Stimulated activated CD8-positive, alpha-beta memory T cell treated with anti-CD3 and anti-CD28 coated beads, Interleukin-7, amount 100 ng/mL, for 1 hour (primary cell): ENCODE measurements at regions not wholly inside any gene's neighbourhood (a gene's known extent, or its start where the extent isn't known, plus 50 kb on each side); places are given as distances from the start of the nearest gene placed in this dataset.

Experiments
- DNase-seq, 2 donors: peaks; one replicate each; pipeline ENCODE4 v3.0.0-alpha.2; 2020; ENCODE audit warnings: low read depth in 2 of 2

DNA sequence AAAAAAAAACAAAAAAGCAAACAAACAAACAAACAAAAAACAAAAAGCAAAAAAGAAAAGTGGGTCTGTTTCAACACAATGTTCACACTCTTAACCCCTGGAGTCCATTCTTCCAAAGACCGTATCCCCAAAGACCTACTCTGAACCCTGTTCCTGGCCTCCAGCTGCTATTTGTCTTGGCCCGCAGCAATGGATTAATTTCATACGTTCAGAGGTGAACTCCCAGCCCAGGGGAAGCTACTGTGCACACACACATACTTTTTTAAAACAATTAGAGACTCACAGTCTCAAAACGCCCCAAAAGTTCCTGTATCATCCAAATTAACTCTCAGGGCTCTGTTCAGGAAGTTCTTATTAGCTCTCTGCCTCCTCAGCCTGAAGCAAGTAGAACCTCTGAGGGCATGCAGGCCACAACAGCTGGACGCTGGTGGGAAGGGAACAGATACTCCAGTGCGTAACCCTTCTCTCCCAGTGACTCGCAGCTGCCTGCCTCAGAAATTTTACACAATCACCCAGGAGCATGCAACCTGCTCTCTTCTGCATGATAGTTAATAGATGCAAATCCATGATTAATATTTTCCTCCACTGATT is 395.4 kb downstream of the RRAGC start:
- DNase-seq = no peak

- no peak for DNase-seq
Measured at GRCh38 chr1:38463074-38463473, 396.5 kb downstream of the RRAGC start.

DNA sequence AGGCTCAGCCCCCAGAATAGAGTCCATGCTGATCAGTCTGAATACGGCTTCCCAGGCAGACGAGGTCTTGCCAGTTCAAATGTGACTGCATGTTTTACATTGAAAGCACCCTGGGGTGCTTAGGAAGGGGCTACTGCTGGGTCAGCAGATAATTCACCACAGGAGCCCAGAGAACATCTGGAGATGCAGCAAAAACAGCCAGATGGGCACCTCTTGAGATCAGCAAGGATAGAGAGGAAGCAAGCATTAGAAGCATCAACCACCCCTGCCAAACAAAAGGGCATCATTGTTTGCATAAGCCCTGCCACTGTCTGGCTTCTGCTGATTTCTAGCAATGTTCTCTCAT is 403.1 kb downstream of the RRAGC start:
- no peak for DNase-seq

DNA sequence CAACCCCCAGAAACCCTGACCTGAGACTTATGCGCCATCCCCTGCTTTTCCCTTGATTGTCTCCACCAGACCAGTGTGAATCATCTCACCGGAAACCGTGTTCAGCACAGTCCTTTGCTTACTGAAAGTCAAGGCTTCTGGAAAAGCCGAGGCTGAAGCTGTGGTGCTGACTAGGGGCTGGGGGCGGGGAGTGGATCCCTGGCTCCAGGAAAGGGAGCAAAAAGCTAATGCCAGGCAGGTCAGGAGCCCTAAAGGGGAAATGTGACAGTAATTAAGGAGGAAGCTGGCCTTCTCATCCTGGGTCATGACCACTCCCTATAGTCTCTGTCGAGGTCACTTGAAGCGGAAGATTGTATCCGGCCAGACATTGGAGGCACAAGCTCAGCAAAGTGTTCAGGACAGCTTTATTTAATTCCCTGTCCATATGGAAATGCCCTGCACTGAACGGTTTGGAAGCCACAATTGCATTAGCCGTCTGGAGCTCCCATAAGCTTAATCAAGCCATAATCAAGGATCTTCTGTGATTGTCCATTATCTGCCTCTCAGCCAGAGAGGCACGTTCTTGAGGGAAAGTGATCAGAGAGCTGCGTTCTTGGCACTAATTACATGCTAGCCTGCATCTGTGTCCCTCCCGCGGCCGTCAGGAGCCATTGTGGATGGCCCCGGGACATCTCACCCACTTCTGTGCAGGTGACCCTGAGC is 403.6 kb downstream of the RRAGC start:
- DNase-seq = no peak

GRCh38 chr1:38454749-38455441 is 404.7 kb downstream of the RRAGC start:
- no peak for DNase-seq

DNA sequence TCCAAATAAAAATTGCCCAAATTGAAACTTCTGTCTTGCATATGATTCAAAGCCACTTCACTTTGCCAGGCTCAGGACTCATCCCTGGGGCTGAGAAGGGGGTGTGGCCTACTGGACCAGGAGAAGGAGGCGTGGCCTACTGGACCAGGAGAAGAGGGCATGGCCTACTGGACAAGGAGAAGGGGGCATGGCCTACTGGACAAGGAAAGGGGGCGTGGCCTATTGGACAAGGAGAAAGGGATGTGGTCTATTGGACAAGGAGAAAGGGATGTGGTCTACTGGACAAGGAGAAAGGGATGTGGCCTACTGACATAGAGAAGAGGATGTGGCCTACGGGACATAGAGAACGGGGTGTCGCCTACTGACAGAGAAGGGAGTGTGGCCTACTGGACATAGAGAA is 405.3 kb downstream of the RRAGC start:
- DNase-seq = no peak

GRCh38 chr1:38452246-38452645 is 405.7 kb upstream of the POU3F1 start:
- DNase-seq = no peak

DNA sequence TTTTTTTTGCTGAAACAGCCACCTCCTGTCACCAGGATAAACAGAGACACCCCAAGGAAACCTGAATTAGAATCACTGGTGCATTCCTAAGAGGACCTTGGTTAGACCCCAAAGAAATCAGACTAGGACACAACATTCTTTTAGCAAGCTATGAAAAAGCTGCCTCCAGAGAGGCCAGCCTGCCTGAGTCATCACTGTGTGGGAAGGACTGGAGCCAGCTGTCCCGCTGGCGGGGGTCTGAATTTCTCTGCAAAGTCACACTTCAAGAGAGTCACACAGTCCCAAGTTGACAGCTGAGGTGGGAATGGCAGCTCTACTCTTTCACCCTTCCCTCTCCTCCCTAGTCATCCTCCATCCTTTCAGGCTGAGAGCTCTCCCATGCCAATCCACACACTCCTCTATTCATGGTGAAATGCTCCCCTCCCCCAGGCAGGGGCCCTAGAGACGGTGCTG is 405.0 kb upstream of the POU3F1 start:
- DNase-seq = no peak

DNA sequence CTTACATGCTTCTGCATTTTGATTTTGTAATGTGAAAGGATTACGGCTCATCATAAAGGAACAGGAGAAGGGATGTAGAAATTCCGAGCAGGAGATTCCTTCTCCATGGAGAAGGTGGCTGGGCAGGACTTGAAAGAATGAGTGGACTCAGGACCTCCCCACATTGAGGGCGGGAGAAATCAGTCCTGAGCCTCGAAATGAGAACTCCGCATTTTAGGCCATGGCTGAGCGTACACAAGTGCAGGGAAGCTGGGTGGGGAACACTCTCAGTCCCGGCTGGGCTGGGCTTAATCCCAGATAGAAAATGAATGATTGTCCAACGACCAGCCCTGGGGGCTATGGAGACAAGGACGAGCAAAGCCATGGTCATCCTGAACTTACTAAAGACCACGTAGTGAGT is 402.3 kb upstream of the POU3F1 start:
- no peak for DNase-seq

GRCh38 chr1:38446936-38447335 is 400.3 kb upstream of the POU3F1 start:
- no peak for DNase-seq

DNA sequence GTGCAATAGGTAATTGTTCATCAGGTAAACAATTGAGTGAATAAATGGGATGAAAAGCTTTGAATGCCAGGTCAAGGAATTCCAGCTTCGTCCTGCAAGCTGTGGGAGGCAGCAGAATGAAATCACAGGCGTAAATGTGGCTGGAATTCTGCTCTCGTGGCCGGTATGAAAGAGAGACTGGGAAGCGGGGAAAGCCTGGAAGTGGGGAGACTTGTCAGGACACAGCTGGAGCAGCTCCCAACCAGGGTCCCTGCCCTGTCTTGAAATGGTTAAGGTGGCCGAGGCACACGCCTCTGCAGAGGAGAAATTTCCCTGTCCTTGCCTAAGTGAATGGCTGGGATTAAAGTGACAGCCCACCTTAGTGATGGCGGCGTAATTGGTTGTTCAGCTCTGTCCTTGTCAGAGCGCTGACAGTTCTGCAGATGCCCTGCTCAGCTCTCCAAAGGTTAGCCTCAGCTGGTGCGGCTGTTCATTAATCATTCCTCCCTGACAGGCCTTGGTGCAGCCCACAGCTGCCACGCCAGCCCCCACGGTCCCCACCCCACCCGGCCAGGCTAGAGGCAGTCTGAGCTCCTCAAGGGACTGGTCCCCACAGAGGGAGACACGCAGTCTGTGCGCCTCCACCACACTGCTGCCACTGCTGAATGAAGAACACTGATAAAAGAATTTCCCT is 398.3 kb upstream of the POU3F1 start:
- DNase-seq = no peak

- DNase-seq = no peak
Measured at GRCh38 chr1:38444311-38444710, 397.7 kb upstream of the POU3F1 start.

DNA sequence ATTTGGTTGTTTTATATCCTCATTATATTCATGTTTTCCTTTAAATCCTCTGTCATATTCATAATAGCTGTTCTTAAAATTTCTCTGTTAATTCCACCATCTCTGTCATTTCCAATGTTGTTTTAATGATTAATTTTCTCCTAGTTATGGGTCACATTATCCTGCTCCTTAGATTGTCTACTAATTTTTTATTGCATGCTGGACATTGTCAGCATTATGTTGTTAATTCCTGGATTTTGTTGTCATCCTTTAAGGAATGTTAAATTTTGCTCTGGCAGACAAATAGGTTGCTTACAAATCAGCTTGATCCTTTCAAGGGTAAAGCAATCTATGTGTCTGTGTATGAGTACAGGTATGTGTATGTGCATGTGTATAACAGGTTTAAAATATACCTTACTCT is 393.8 kb upstream of the POU3F1 start:
- DNase-seq = no peak

- DNase-seq = no peak
Measured at GRCh38 chr1:38436749-38437148, 390.2 kb upstream of the POU3F1 start.

GRCh38 chr1:38436006-38436405 is 389.4 kb upstream of the POU3F1 start:
- DNase-seq = no peak

GRCh38 chr1:38433084-38433722 is 386.6 kb upstream of the POU3F1 start:
- DNase-seq = no peak

- no peak for DNase-seq
Measured at GRCh38 chr1:38431535-38432376, 385.2 kb upstream of the POU3F1 start.

DNA sequence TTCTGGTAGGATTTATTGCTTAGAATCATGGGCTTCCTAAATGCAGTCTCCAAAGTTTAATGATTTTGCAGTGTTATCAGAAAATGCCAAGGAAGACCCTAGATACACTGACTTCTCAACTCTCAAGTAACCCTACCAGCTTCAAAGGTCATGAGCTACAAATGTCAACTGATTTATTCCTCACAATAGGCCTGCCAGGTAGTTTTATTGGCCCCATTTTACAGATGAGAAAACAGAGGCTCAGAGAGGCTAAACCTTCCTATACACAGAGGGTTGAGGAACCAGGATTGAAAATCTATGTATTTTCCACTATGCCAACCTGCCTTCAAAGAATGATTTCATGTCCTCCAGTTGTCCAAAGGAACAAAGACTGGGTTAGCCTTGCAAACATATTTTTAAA is 384.4 kb upstream of the POU3F1 start:
- no peak for DNase-seq

GRCh38 chr1:38424677-38425076 is 378.1 kb upstream of the POU3F1 start:
- no peak for DNase-seq

GRCh38 chr1:38420666-38421065 is 374.1 kb upstream of the POU3F1 start:
- no peak for DNase-seq
